ENCODE measurements at regions not wholly inside any gene's neighbourhood (a gene's known extent, or its start where the extent isn't known, plus 50 kb on each side); places are given as distances from the start of the nearest gene placed in this dataset.

GRCh38 chr13:87982400-87982799 is 311.2 kb downstream of the SLITRK5 start:
- TF ChIP-seq CTCF (conservative IDR thresholded peaks at IDR 0.05; ENCODE audit: low read depth in 2 of 2) (no peak), ZNF114 (CRISPR knock-in tag; IDR thresholded peaks at IDR 0.05) (no peak), ETS1 (IDR thresholded peaks at IDR 0.05) (no peak), CREB1 (CRISPR knock-in tag; IDR thresholded peaks at IDR 0.05; ENCODE audit: low read depth) (no peak), EZH2 (IDR thresholded peaks at IDR 0.05; ENCODE audit: low read depth, unreplicated experiment) (no peak), POLR2AphosphoS5 (IDR thresholded peaks at IDR 0.05; ENCODE audit: low read depth) (no peak)

Data from GM23338 (cell line).